Colonic mucosa (tissue), 4 donors: ENCODE measurements at regions not wholly inside any gene's neighbourhood (a gene's known extent, or its start where the extent isn't known, plus 50 kb on each side); places are given as distances from the start of the nearest gene placed in this dataset.

ENCODE experiments used
- DNase-seq: peaks from one replicate; pipeline ENCODE4 v3.0.0-alpha.2; 2020
- H3K27ac ChIP-seq: fragments of 200-600 bp; one replicate; pipeline ENCODE4 v1.8.0; 2021
- H3K27me3 ChIP-seq: fragments of 200-600 bp; one replicate; pipeline ENCODE4 v1.8.0; 2021
- H3K36me3 ChIP-seq: fragments of 200-600 bp; one replicate; pipeline ENCODE4 v1.8.0; 2021
- H3K4me1 ChIP-seq: fragments of 200-600 bp; one replicate; pipeline ENCODE4 v1.8.0; 2021; ENCODE audit warnings: mild to moderate bottlenecking
- H3K4me3 ChIP-seq: fragments of 200-600 bp; one replicate; pipeline ENCODE4 v1.8.0; 2021
- H3K9ac ChIP-seq, 2 donors: one replicate each; pipeline ENCODE4 v1.7.0; 2013; ENCODE audit warnings: control low read depth in 2 of 2, low read depth in 2 of 2, low read length in 2 of 2
- H3K9me3 ChIP-seq: fragments of 200-600 bp; one replicate; pipeline ENCODE4 v1.8.0; 2021
- CTCF ChIP-seq: fragments of 200-600 bp; IDR thresholded peaks from one replicate; pipeline ENCODE4 v1.8.0; 2022; ENCODE audit warnings: antibody characterized with exemption, mild to moderate bottlenecking
- intact Hi-C: fragments of 100-400 bp; cut with DNase I; formaldehyde crosslinking; loops from one replicate; pipeline ENCODE4 v1.14.1; 2022
- donor health status: healthy.
- donor health status: DM: no; HTN: no; CAD: no.
- donor health status: DM: no; HTN: no; CAD: no.

- Histone ChIP-seq H3K4me3 (no peak overlapping the region), H3K9me3 (no peaks in the 10 kb centered on the region), H3K36me3 (no peaks in the 10 kb centered on the region), H3K27me3 (no peaks in the 10 kb centered on the region), H3K4me1 (no peaks in the 10 kb centered on the region), H3K27ac (no peak overlapping the region), H3K9ac (no peak overlapping the region)
- no peak for TF ChIP-seq CTCF
- no peak for DNase-seq
- intact Hi-C loops = no loop called here
Measured at GRCh38 chr3:28982906-28983305, 298.0 kb upstream of the RBMS3 start.

- TF ChIP-seq CTCF = no peak
- intact Hi-C loops = no loop called here
- no peaks in the 10 kb centered on the region for H3K4me1 ChIP-seq
- no peak overlapping the region for H3K27ac ChIP-seq
- no peak overlapping the region for H3K9ac ChIP-seq
- H3K4me3 ChIP-seq = no peak overlapping the region
- H3K36me3 ChIP-seq = no peaks in the 10 kb centered on the region
- DNase-seq = no peak
- no peaks in the 10 kb centered on the region for H3K27me3 ChIP-seq
- no peaks in the 10 kb centered on the region for H3K9me3 ChIP-seq
Measured at GRCh38 chr3:28986922-28987321, 293.9 kb upstream of the RBMS3 start.

- no peaks in the 10 kb centered on the region for H3K4me1 ChIP-seq
- intact Hi-C loops = no loop called here
- H3K27ac ChIP-seq = no peak overlapping the region
- no peak overlapping the region for H3K9ac ChIP-seq
- H3K4me3 ChIP-seq = no peak overlapping the region
- TF ChIP-seq CTCF = no peak
- H3K27me3 ChIP-seq = no peaks in the 10 kb centered on the region
- H3K9me3 ChIP-seq = no peaks in the 10 kb centered on the region
- no peak for DNase-seq
- H3K36me3 ChIP-seq = no peaks in the 10 kb centered on the region
Measured at GRCh38 chr3:28989646-28990089, 291.2 kb upstream of the RBMS3 start.

GRCh38 chr3:28994161-28994905, 286.5 kb upstream of the RBMS3 start:
- no peaks in the 10 kb centered on the region for H3K4me1 ChIP-seq
- intact Hi-C loops = no loop called here
- DNase-seq = no peak
- no peaks in the 10 kb centered on the region for H3K27me3 ChIP-seq
- H3K36me3 ChIP-seq = no peaks in the 10 kb centered on the region
- no peak overlapping the region for H3K27ac ChIP-seq
- H3K9ac ChIP-seq = no peak overlapping the region
- H3K9me3 ChIP-seq = no peaks in the 10 kb centered on the region
- TF ChIP-seq CTCF = no peak
- no peak overlapping the region for H3K4me3 ChIP-seq

- Histone ChIP-seq H3K27ac (no peak overlapping the region), H3K4me1 (no peaks in the 10 kb centered on the region), H3K9me3 (no peaks in the 10 kb centered on the region), H3K9ac (no peak overlapping the region), H3K27me3 (no peaks in the 10 kb centered on the region), H3K36me3 (no peaks in the 10 kb centered on the region), H3K4me3 (no peak overlapping the region)
- no peak for DNase-seq
- no peak for TF ChIP-seq CTCF
- intact Hi-C loops = no loop called here
Measured at GRCh38 chr3:29004885-29005599, 275.8 kb upstream of the RBMS3 start.
